GM23248 (cell line): ENCODE measurements at regions not wholly inside any gene's neighbourhood (a gene's known extent, or its start where the extent isn't known, plus 50 kb on each side); places are given as distances from the start of the nearest gene placed in this dataset.
"Not testable (repeated sequence)": the region's sequence is repeated elsewhere in the genome, so short reads cannot be mapped to it uniquely, and the experiment has no call there.

Experiments
- EZH2 ChIP-seq: fragments of 200-600 bp; sonication (generic); IDR thresholded peaks from 2 replicates; pipeline ENCODE4 v1.6.1; 2018; ENCODE audit warnings: antibody characterized with exemption, mild to moderate bottlenecking; ENCODE audit not compliant: insufficient read depth, poor library complexity, severe bottlenecking
- EZH2phosphoT487 ChIP-seq: fragments of 200-600 bp; sonication (generic); IDR thresholded peaks from 2 replicates; pipeline ENCODE4 v1.6.1; 2018; ENCODE audit warnings: antibody characterized with exemption, moderate library complexity, mild to moderate bottlenecking, low read depth; ENCODE audit not compliant: insufficient read depth

DNA sequence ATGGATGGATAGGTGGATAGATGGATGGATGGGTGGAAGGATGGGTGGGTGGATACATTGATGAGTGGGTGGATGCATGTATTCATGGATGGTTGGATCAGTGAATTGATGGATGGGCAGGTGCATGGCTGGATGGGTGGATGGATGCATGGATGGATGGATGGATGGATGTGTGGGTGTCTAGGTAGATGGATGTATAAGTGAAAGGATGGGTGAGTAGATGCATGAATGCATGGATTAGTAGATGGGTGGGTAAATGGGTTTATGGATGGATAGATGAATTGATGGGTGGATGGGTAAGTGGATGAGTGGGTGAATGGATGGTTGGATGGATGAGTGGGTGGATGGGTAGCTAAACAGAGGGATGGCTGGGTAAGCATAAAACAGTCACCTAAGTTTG is 135.6 kb downstream of the NPIPB11 start:
- not testable (repeated sequence) for TF ChIP-seq EZH2phosphoT487, EZH2
